ENCODE measurements at regions not wholly inside any gene's neighbourhood (a gene's known extent, or its start where the extent isn't known, plus 50 kb on each side); places are given as distances from the start of the nearest gene placed in this dataset.

GRCh38 chr5:124972703-124973102 lies 226.3 kb upstream of the ZNF608 start:
- Histone ChIP-seq H3K9me3 (replicated peaks in 1 of 3) (no peaks in the 10 kb centered on the region), H3K4me1 (replicated peaks in 1 of 2) (no peaks in the 10 kb centered on the region), H3K27ac (no peak overlapping the region), H3K4me3 (no peak overlapping the region), H3K27me3 (no peaks in the 10 kb centered on the region), H3K36me3 (replicated peaks in 1 of 2) (no peaks in the 10 kb centered on the region)
- TF ChIP-seq CTCF (IDR thresholded peaks at IDR 0.05) (no peak), POLR2A (IDR thresholded peaks at IDR 0.05) (no peak)
- WGBS, 4 donors: 90 to 94% (median 93%) methylated on average over 6 of the region's 6 CpGs
- no peak for DNase-seq
- intact Hi-C loops (cut with DNase I): no loop called here

GRCh38 chr5:124973661-124974060 lies 227.2 kb upstream of the ZNF608 start:
- intact Hi-C loops (cut with DNase I): no loop called here
- no peaks in the 10 kb centered on the region for H3K9me3 ChIP-seq (replicated peaks in 1 of 3)
- TF ChIP-seq POLR2A (IDR thresholded peaks at IDR 0.05) (no peak), CTCF (IDR thresholded peaks at IDR 0.05) (no peak)
- no peaks in the 10 kb centered on the region for H3K27me3 ChIP-seq
- H3K4me1 ChIP-seq (replicated peaks in 1 of 2): no peaks in the 10 kb centered on the region
- no peaks in the 10 kb centered on the region for H3K36me3 ChIP-seq (replicated peaks in 1 of 2)
- no peak overlapping the region for H3K27ac ChIP-seq
- no peak overlapping the region for H3K4me3 ChIP-seq
- no peak for DNase-seq
- 92 to 94% (median 92%) methylated on average over 6 of the region's 6 CpGs for WGBS, 4 donors

GRCh38 chr5:124976086-124976485 lies 229.6 kb upstream of the ZNF608 start:
- Histone ChIP-seq H3K36me3 (replicated peaks in 1 of 2) (no peaks in the 10 kb centered on the region), H3K27ac (no peak overlapping the region), H3K4me1 (replicated peaks in 1 of 2) (no peaks in the 10 kb centered on the region), H3K9me3 (replicated peaks in 1 of 3) (no peaks in the 10 kb centered on the region), H3K4me3 (no peak overlapping the region), H3K27me3 (no peaks in the 10 kb centered on the region)
- intact Hi-C loops (cut with DNase I): no loop called here
- WGBS, 4 donors: 94 to 99% (median 96%) methylated on average over 13 to 23 of the region's 23 CpGs
- TF ChIP-seq CTCF (IDR thresholded peaks at IDR 0.05) (no peak), POLR2A (IDR thresholded peaks at IDR 0.05) (no peak)
- no peak for DNase-seq

- Histone ChIP-seq H3K9me3 (replicated peaks in 1 of 3) (no peaks in the 10 kb centered on the region), H3K36me3 (replicated peaks in 1 of 2) (no peaks in the 10 kb centered on the region), H3K4me3 (no peak overlapping the region), H3K27me3 (no peaks in the 10 kb centered on the region), H3K4me1 (replicated peaks in 1 of 2) (no peaks in the 10 kb centered on the region), H3K27ac (no peak overlapping the region)
- DNase-seq: no peak
- 45 to 66% (median 63%) methylated on average over 2 of the region's 2 CpGs for WGBS, 4 donors
- TF ChIP-seq CTCF (IDR thresholded peaks at IDR 0.05) (no peak), POLR2A (IDR thresholded peaks at IDR 0.05) (no peak)
- intact Hi-C loops (cut with DNase I): no loop called here
These were observed 232.8 kb upstream of the ZNF608 start for GRCh38 chr5:124979251-124979650.
